Adrenal gland (tissue), 5 donors: ENCODE measurements at regions not wholly inside any gene's neighbourhood (a gene's known extent, or its start where the extent isn't known, plus 50 kb on each side); places are given as distances from the start of the nearest gene placed in this dataset.

ENCODE experiments used
- POLR2A ChIP-seq, 2 donors: fragments of 450-650 bp; IDR thresholded peaks; one replicate each; pipeline ENCODE4 v1.6.1; 2017; ENCODE audit warnings: antibody characterized with exemption in 2 of 2, mild to moderate bottlenecking in 2 of 2, moderate library complexity in 1 of 2
- TF ChIP-seq, protein P1 (sequence below), 6 experiments: fragments of 450-650 bp in 4 of 6; fragments of 200-600 bp in 2 of 6; sonication (generic) in 1 of 6; IDR thresholded peaks; 1 replicate in 5 of 6; 2 replicates in 1 of 6; pipeline versions ENCODE4 v1.5.1 to v1.8.0; 2016 to 2021; ENCODE audit warnings: antibody characterized with exemption in 6 of 6, mild to moderate bottlenecking in 2 of 6, moderate library complexity in 1 of 6
- donor health status: DM: no; HTN: no; CAD: no.

DNA sequence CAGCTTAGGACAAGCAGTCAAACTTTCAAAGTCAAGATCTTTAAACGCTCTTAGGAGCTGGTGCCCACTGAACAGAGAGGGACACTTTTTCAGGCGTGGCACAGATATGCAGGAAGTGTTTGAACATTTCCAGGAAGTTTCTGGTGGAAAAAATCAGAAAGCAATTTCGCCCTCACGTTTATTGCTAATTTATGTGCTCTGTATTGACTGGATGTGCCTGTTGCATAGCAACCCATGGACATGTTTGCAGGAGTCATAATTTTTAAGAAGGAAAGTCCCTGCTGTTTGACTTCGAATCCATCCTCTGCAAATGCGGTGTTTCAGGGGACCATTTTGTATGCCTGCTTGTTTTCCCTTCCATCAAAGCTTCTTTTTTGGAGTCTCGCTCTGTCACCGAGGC is 239.9 kb upstream of the IRF2BP2 start:
- TF ChIP-seq, protein P1, sequence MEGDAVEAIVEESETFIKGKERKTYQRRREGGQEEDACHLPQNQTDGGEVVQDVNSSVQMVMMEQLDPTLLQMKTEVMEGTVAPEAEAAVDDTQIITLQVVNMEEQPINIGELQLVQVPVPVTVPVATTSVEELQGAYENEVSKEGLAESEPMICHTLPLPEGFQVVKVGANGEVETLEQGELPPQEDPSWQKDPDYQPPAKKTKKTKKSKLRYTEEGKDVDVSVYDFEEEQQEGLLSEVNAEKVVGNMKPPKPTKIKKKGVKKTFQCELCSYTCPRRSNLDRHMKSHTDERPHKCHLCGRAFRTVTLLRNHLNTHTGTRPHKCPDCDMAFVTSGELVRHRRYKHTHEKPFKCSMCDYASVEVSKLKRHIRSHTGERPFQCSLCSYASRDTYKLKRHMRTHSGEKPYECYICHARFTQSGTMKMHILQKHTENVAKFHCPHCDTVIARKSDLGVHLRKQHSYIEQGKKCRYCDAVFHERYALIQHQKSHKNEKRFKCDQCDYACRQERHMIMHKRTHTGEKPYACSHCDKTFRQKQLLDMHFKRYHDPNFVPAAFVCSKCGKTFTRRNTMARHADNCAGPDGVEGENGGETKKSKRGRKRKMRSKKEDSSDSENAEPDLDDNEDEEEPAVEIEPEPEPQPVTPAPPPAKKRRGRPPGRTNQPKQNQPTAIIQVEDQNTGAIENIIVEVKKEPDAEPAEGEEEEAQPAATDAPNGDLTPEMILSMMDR (IDR thresholded peaks at IDR 0.05): no peak
- no peak for TF ChIP-seq POLR2A (IDR thresholded peaks at IDR 0.05)
